NCI-H128 (cell line): ENCODE measurements at regions not wholly inside any gene's neighbourhood (a gene's known extent, or its start where the extent isn't known, plus 50 kb on each side); places are given as distances from the start of the nearest gene placed in this dataset.

ENCODE experiments used
- DNase-seq: peaks from one replicate; lab custom pipeline; 2025; ENCODE audit not compliant: unreplicated experiment; lab: John Stamatoyannopoulos, UW

DNA sequence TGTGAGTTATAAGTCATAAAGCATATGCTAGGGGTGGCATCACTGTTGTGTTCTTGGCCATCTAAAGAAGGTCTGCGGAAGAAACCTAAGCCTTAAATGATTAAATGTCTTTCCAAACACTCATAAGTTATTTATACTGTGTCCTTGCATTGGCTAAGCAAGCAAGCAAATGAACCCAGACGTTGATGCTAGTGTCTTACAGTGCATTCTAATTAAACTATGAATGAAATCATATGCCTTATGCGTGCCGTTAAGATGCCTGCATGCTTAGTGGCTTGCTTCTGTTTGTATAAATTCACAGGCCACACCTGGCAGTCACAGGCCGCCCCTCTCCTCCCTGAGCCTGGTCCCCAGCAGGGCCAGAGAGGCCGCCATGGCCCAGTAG is 49.9 kb downstream of the RIN2 start:
- no peak for DNase-seq

DNA sequence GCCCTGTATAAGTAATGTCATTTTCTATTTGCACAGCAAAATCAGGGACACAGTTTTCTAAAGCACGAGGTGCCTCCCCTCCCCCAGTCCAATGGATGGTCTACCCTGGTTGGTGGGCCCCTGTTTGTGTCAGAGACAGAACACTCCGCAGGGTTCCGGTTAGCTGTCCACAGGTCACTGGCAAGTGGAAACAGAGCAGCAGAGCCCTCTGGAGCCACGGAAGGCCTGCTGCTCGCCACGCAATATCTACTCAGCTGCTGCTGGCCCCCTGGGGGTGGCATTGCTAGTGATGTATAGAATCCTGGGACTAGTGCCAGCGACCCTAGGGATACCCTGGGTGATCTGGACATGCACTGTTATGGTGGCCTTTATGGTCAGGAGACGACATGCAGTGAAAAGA is 50.4 kb downstream of the RIN2 start:
- DNase-seq, result no peak

GRCh38 chr20:19809505-19809904 is 51.4 kb downstream of the RIN2 start:
- DNase-seq, result no peak

GRCh38 chr20:19811231-19811630 is 53.2 kb downstream of the RIN2 start:
- DNase-seq, result no peak

- DNase-seq, result no peak
These were observed 54.0 kb downstream of the RIN2 start for GRCh38 chr20:19812056-19812455.

- no peak for DNase-seq
These were observed 54.6 kb downstream of the RIN2 start for GRCh38 chr20:19812696-19813095.

DNA sequence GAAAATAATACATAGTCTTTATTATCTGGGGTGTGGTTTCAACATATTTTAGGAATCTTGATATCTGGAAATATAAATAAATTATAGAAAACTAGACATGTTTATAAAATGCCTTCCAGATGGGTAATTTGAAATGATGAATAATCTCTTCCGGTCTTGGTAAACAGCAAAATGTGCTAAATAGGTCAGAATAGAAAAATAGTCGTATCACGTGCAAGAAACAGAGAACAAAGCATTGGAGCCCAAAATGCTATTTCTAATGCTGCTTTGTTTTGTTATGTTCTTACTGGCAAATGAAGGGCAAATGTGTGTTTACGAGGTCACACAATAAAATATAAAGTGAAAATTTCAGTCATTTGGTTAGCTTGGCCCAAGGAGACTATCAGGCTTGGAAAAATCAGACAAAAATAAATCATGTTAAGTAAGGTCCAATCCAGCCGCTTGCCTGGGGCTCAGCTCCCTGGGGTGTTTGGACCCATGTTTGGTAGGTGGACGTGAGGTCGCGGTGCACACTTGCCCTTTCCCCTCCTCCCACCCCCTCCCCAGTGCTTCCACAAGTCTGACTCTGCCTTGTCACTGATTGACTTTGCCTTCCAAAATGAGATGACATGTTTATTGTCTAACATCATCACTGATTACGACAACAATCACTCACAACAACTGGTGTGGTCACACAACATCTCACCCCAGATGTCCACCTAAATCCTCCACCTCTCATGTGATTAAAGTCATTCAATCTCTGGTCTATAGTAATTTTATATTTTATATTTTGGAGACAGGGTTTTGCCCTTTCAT is 56.0 kb downstream of the RIN2 start:
- no peak for DNase-seq

DNA sequence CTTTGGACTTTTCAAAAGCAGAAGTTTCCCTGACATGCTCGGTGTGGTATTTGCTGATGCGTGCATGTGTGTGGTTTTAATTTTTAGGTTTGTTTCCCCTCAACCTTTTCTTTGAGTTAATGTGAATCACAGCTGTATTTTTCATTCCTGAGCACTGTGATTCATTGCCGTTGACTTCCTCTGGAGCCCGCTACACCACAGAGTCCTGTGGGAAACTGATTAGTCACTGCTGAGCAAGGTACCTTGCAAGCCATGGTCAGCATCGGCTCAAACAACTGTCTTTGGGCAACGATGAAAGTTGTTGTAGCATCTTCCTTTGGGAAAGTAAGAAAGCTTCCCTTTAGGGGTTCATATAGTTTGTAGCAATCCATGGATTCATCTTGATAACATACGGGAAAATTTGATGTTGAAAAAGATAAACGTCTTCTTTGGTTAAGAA is 57.5 kb downstream of the RIN2 start:
- DNase-seq, result no peak

GRCh38 chr20:19816386-19816785 is 58.3 kb downstream of the RIN2 start:
- DNase-seq, result no peak

GRCh38 chr20:19817017-19817416 is 59.0 kb downstream of the RIN2 start:
- DNase-seq, result no peak

DNA sequence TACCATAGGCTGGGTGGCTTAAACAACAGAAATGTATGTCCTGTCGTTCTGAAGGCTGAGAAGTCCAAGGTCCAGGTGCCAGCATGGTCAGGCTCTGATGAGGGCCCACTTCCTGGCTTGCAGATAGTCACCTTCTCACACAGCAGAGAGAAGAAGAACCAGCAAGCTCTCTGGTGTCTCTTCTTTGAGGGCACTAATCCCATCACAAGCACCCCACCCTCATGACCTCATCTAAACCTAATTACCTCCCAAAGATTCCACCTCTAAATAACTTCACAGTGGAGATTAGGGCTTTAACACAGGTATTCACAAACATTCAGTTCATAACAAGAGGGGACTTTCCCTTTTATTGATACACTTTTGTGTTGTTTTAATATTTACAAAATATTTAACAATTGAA is 61.1 kb downstream of the RIN2 start:
- no peak for DNase-seq

GRCh38 chr20:19820555-19821211 is 62.6 kb downstream of the RIN2 start:
- no peak for DNase-seq

DNA sequence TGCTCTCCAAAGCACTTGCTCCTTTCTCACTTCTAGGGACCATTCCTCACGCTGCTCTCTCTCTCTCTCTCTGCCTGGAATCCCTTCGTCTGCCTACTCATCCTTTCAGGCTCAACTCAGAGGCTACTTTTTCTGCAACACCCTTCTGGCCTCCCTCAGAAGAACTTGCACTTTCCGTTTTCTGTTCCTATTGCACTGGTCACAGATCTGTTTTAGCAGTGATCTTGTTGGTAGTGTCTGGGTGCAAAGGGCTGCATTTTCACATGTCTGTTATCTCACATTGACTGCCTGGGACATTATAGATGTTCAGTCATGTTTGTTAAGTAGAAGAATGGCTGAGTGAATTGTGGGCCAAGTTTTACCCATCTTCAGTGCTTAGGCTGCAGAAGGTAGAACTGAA is 63.5 kb downstream of the RIN2 start:
- no peak for DNase-seq

- no peak for DNase-seq
These were observed 65.2 kb downstream of the RIN2 start for GRCh38 chr20:19823216-19823615.

- DNase-seq, result no peak
These were observed 65.9 kb downstream of the RIN2 start for GRCh38 chr20:19823971-19824370.

DNA sequence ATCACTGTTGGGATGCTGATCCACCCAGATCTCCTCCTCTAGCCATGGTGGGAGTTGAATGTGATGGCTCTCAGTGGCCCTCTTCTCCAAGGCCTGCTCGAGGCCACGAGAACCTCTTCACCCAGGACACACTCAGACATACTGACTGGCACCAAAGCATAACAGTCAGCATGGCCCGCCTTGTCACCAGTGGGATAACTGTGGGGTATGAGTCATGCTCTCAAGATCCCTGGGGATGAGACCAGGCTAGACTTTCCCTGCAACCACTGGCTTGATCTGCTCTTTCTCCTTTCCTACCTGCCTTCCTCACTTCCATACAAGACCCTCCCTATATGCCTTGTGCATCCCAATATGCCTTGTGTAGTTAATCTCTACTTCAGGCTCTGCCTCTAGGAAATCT is 66.8 kb downstream of the RIN2 start:
- no peak for DNase-seq

DNA sequence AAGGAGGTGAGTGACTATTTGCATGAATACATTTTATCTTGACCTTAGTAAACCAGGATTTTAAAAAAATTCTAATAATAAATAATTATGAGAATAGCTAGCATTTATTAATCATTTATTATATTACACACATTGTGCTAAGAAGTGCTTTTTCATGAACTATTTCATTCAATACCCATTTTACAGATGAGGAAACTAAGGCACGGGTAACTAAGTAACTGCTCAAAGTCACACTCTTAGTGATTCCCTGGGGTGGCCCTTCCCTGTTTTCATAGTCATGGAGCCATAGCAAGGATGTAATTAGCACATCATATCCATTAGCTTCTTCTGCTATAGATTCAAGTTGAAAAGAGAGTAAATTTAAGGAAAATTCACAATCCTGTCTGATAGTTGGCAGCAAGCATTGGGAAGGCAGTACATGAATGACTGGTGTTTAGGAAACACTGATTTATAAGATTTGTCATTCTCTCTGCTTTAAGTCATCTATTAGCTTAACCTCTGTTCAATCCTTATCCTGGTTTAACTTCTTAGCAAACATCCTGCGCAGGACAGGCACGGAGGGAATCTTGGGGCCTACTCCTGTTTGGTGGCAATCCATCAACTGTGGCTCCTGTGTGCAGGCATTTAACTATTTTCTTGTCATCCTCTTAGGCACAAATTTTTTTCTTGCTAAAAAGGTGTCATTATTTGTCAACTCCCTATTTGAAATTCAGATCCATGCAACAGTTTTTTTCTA is 68.3 kb downstream of the RIN2 start:
- DNase-seq, result no peak

- DNase-seq, result no peak
These were observed 69.8 kb downstream of the RIN2 start for GRCh38 chr20:19827818-19828217.

DNA sequence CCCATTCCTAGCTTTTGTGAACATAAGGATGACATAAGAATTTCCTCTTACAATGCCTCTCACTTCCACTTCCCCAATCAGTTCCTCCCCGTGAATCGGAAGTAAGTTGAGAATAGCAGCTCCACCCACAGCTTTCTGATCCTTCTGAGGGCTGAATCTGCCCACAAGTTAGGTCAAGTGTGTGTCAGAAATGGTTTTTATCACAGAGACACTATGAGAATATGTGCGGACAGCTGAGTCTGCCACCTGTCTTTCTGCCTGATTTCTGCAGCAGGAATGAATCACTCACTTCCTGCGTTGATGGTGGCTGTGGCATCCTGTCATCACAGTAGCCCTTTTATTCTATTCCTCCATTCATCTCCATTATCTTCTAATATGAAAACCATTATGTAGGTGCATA is 70.2 kb downstream of the RIN2 start:
- no peak for DNase-seq

DNA sequence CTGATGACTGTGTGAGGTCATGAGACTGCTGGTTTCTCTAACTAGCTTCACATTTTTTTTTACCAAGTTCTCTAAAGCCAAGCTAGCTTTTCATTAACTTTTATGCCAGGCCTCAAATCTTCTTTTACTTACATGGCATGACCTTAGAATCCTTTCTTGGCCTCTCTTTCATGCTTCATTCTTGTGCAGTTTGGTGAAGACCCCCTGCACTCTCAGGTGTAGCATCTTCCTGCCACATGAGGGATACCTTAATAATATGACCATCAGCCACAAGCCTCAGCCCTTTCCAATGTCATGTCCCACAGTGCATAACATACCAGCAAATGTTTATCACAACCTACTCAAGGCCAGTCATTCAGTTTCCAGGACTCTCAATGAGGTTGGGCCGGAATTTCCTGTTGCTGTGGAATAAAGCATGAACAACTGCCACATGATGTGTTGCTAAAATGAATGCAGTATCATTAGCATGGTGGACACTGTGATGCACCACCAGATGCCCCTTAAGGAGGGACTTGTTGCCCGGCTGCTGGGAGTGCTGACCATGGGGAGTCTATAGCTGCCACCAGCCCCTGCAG is 72.2 kb downstream of the RIN2 start:
- no peak for DNase-seq

GRCh38 chr20:19832875-19833274 is 74.8 kb downstream of the RIN2 start:
- DNase-seq, result no peak

DNA sequence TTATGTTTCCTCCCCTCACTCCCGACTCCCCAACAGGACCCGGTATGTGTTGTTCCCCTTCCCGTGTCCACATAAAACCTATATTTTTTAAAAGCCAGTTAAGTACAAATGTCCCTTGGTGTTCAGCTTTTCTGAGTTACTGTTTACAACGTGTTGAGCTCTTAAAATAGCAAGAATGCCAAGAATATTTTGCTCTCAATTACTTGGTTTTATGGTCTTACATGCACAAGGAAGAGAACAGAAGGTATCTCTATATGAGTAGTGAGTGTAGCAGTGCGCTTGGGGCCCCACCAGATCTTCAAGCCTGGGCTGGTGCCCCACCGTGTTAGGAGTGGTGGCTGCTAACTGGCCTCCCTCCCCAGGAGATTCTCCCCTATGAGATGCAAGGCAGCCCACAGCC is 75.3 kb downstream of the RIN2 start:
- no peak for DNase-seq
